Small intestine (tissue), 7 donors: ENCODE measurements at regions not wholly inside any gene's neighbourhood (a gene's known extent, or its start where the extent isn't known, plus 50 kb on each side); places are given as distances from the start of the nearest gene placed in this dataset.

ENCODE experiments used
- DNase-seq, 2 donors: peaks; one replicate each; pipeline versions ENCODE4 v3.0.0 to v3.0.0-alpha.2; 2013
- FAIRE-seq: peaks from 2 replicates; lab custom pipeline; 2012; peaks lifted over from hg19 to GRCh38; lab: Jason Lieb, UNC
- H3K27ac ChIP-seq, 3 donors: one replicate each; pipeline ENCODE4 v1.5.1; 2013; ENCODE audit warnings: low read length in 2 of 3, mild to moderate bottlenecking in 2 of 3, control low read depth in 1 of 3, inconsistent platforms in 1 of 3, low read depth in 1 of 3, moderate library complexity in 1 of 3
- H3K27me3 ChIP-seq, 3 donors: one replicate each; pipeline ENCODE4 v1.6.1; 2013; ENCODE audit warnings: low read length in 3 of 3, inconsistent platforms in 1 of 3; ENCODE audit not compliant: control insufficient read depth in 3 of 3, insufficient read depth in 3 of 3
- H3K36me3 ChIP-seq, 3 donors: one replicate each; pipeline ENCODE4 v1.6.1; 2013; ENCODE audit warnings: low read length in 3 of 3, inconsistent platforms in 1 of 3, low read depth in 1 of 3, mild to moderate bottlenecking in 1 of 3, moderate library complexity in 1 of 3; ENCODE audit not compliant: control insufficient read depth in 3 of 3, insufficient read depth in 2 of 3
- H3K4me1 ChIP-seq, 3 donors: one replicate each; pipeline ENCODE4 v1.6.1; 2013; ENCODE audit warnings: low read length in 2 of 3, inconsistent platforms in 1 of 3, low read depth in 1 of 3, mild to moderate bottlenecking in 1 of 3, moderate library complexity in 1 of 3; ENCODE audit not compliant: control insufficient read depth in 3 of 3, insufficient read depth in 2 of 3
- H3K4me3 ChIP-seq, 3 donors: one replicate each; pipeline ENCODE4 v1.5.1; 2013; ENCODE audit warnings: low read length in 3 of 3, control low read depth in 1 of 3, inconsistent platforms in 1 of 3, low read depth in 1 of 3, mild to moderate bottlenecking in 1 of 3, moderate library complexity in 1 of 3
- H3K9me3 ChIP-seq, 2 donors: one replicate each; pipeline ENCODE4 v1.6.1; 2013; ENCODE audit warnings: low read depth in 1 of 2, low read length in 1 of 2; ENCODE audit not compliant: control insufficient read depth in 2 of 2, insufficient read depth in 1 of 2
- WGBS, 3 donors: extraction: QIAGEN DNeasy Blood & Tissue Kit; methylation state at CpG; one replicate each; pipeline ENCODE4 v1.1.7; 2013; 5-methylcytosine and 5-hydroxymethylcytosine counted together
- donor health status: healthy with polysubstance abuse.
- donor health status: control.
- donor health status: control.
- donor health status: Bipolar disorder and iron deficiency.
- donor health status: healthy.

- FAIRE-seq (no peak), DNase-seq (no peak)
- Histone ChIP-seq H3K27ac (no peak overlapping the region), H3K27me3 (no peaks in the 10 kb centered on the region), H3K4me1 (no peaks in the 10 kb centered on the region), H3K4me3 (no peak overlapping the region), H3K9me3 (no peaks in the 10 kb centered on the region), H3K36me3 (no peaks in the 10 kb centered on the region)
- WGBS, 3 donors, result 54 to 82% (median 70%) methylated on average over 9 of the region's 9 CpGs
These were observed 184.8 kb upstream of the CDH4 start for GRCh38 chr20:61067221-61067620.

GRCh38 chr20:61072398-61072797 lies 179.7 kb upstream of the CDH4 start:
- Histone ChIP-seq H3K27me3 (no peaks in the 10 kb centered on the region), H3K36me3 (no peaks in the 10 kb centered on the region), H3K4me3 (no peak overlapping the region), H3K9me3 (no peaks in the 10 kb centered on the region), H3K4me1 (no peaks in the 10 kb centered on the region), H3K27ac (no peak overlapping the region)
- 58 to 70% (median 62%) methylated on average over 6 of the region's 6 CpGs for WGBS, 3 donors
- no peak for FAIRE-seq
- no peak for DNase-seq

GRCh38 chr20:61073376-61073775 lies 178.7 kb upstream of the CDH4 start:
- Histone ChIP-seq H3K27ac (no peak overlapping the region), H3K4me1 (no peaks in the 10 kb centered on the region), H3K36me3 (no peaks in the 10 kb centered on the region), H3K27me3 (no peaks in the 10 kb centered on the region), H3K9me3 (no peaks in the 10 kb centered on the region), H3K4me3 (no peak overlapping the region)
- FAIRE-seq, result no peak
- WGBS, 3 donors, result 82 to 91% (median 87%) methylated on average over 6 of the region's 6 CpGs
- DNase-seq, result no peak

- FAIRE-seq, result no peak
These were observed 169.3 kb upstream of the CDH4 start for GRCh38 chr20:61082720-61083119.

GRCh38 chr20:61083431-61083830 lies 168.6 kb upstream of the CDH4 start:
- H3K27me3 ChIP-seq, result no peaks in the 10 kb centered on the region
- H3K9me3 ChIP-seq, result no peaks in the 10 kb centered on the region
- DNase-seq, result no peak
- no peak for FAIRE-seq
- H3K27ac ChIP-seq, result no peak overlapping the region
- 86 to 88% (median 87%) methylated on average over 3 of the region's 3 CpGs for WGBS, 3 donors
- H3K4me1 ChIP-seq, result no peaks in the 10 kb centered on the region
- no peaks in the 10 kb centered on the region for H3K36me3 ChIP-seq
- H3K4me3 ChIP-seq, result no peak overlapping the region

More at GRCh38 chr20:61082720-61083119, 169.3 kb upstream of the CDH4 start:
- H3K4me3 ChIP-seq, result no peak overlapping the region
- no peaks in the 10 kb centered on the region for H3K36me3 ChIP-seq
- no peaks in the 10 kb centered on the region for H3K9me3 ChIP-seq
- no peaks in the 10 kb centered on the region for H3K27me3 ChIP-seq
- no peak for DNase-seq
- WGBS, 3 donors, result 77 to 89% (median 81%) methylated on average over 3 of the region's 3 CpGs
- no peak overlapping the region for H3K27ac ChIP-seq
- no peaks in the 10 kb centered on the region for H3K4me1 ChIP-seq

GRCh38 chr20:61086031-61086430 lies 166.0 kb upstream of the CDH4 start:
- no peak overlapping the region for H3K27ac ChIP-seq
- no peak for FAIRE-seq
- H3K4me1 ChIP-seq, result no peaks in the 10 kb centered on the region
- DNase-seq, result no peak
- 70 to 90% (median 85%) methylated on average over 1 of the region's 1 CpG for WGBS, 3 donors
- no peak overlapping the region for H3K4me3 ChIP-seq
- H3K9me3 ChIP-seq, result no peaks in the 10 kb centered on the region
- no peaks in the 10 kb centered on the region for H3K36me3 ChIP-seq
- H3K27me3 ChIP-seq, result no peaks in the 10 kb centered on the region

GRCh38 chr20:61090541-61090940 lies 161.5 kb upstream of the CDH4 start:
- no peak for DNase-seq
- Histone ChIP-seq H3K9me3 (peaks cover 0 to 6% of the 10 kb centered on the region in 2 donors), H3K27me3 (peaks cover 0 to 1% (median 0%) of the 10 kb centered on the region in 3 donors), H3K36me3 (no peaks in the 10 kb centered on the region), H3K4me3 (no peak overlapping the region), H3K27ac (no peak overlapping the region), H3K4me1 (no peaks in the 10 kb centered on the region)
- no peak for FAIRE-seq
- WGBS, 3 donors, result 45 to 57% (median 47%) methylated on average over 7 of the region's 7 CpGs

GRCh38 chr20:61092251-61092650 lies 159.8 kb upstream of the CDH4 start:
- no peak for FAIRE-seq

GRCh38 chr20:61094581-61094980 lies 157.5 kb upstream of the CDH4 start:
- Histone ChIP-seq H3K4me1 (no peaks in the 10 kb centered on the region), H3K36me3 (no peaks in the 10 kb centered on the region), H3K27ac (no peak overlapping the region), H3K27me3 (peaks cover 0 to 1% (median 0%) of the 10 kb centered on the region in 3 donors), H3K9me3 (peaks cover 0 to 10% of the 10 kb centered on the region in 2 donors), H3K4me3 (no peak overlapping the region)
- DNase-seq (no peak), FAIRE-seq (no peak)
- 47 to 80% (median 70%) methylated on average over 1 of the region's 1 CpG for WGBS, 3 donors

More at GRCh38 chr20:61092251-61092650, 159.8 kb upstream of the CDH4 start:
- DNase-seq, result no peak
- no peaks in the 10 kb centered on the region for H3K36me3 ChIP-seq
- H3K9me3 ChIP-seq, result peaks cover 0 to 10% of the 10 kb centered on the region in 2 donors
- 89 to 90% (median 89%) methylated on average over 9 of the region's 9 CpGs for WGBS, 3 donors
- H3K27me3 ChIP-seq, result peaks cover 0 to 1% (median 0%) of the 10 kb centered on the region in 3 donors
- no peaks in the 10 kb centered on the region for H3K4me1 ChIP-seq
- H3K4me3 ChIP-seq, result no peak overlapping the region
- no peak overlapping the region for H3K27ac ChIP-seq
